BLaER1 treated with 17β-estradiol and CSF1 and Interleukin-3, amounts not matched to agents 10 nM and 100 nM (cell line): ENCODE measurements at regions not wholly inside any gene's neighbourhood (a gene's known extent, or its start where the extent isn't known, plus 50 kb on each side); places are given as distances from the start of the nearest gene placed in this dataset.
"Not testable (repeated sequence)": the region's sequence is repeated elsewhere in the genome, so short reads cannot be mapped to it uniquely, and the experiment has no call there.

ENCODE experiments used
- H3K27ac ChIP-seq, 11 experiments: shearing (Covaris generic); formaldehyde crosslinking; 2 replicates each; pipeline ENCODE4 v1.8.1; 2022
- H3K27me3 ChIP-seq, 11 experiments: shearing (Covaris generic); formaldehyde crosslinking; 2 replicates each; pipeline ENCODE4 v1.8.1; 2022
- H3K36me3 ChIP-seq, 11 experiments: shearing (Covaris generic); formaldehyde crosslinking; 2 replicates each; pipeline ENCODE4 v1.8.1; 2022
- H3K4me1 ChIP-seq, 10 experiments: shearing (Covaris generic); formaldehyde crosslinking; 2 replicates each; pipeline ENCODE4 v1.8.1; 2022
- H3K4me2 ChIP-seq, 11 experiments: shearing (Covaris generic); formaldehyde crosslinking; 2 replicates each; pipeline ENCODE4 v1.8.1; 2022
- H3K4me3 ChIP-seq, 10 experiments: shearing (Covaris generic); formaldehyde crosslinking; 2 replicates each; pipeline ENCODE4 v1.8.1; 2022
- H3K9ac ChIP-seq, 11 experiments: shearing (Covaris generic); formaldehyde crosslinking; 2 replicates each; pipeline ENCODE4 v1.8.1; 2022
- H3K9me3 ChIP-seq, 11 experiments: shearing (Covaris generic); formaldehyde crosslinking; replicated peaks in 1 of 11; 2 replicates each; pipeline ENCODE4 v1.8.1; 2022
- H4K20me1 ChIP-seq, 11 experiments: shearing (Covaris generic); formaldehyde crosslinking; 2 replicates each; pipeline ENCODE4 v1.8.1; 2022
- Cebpa-rat ChIP-seq, 11 experiments: shearing (Covaris generic); IDR thresholded peaks; 2 replicates each; pipeline ENCODE4 v1.8.1; 2022

GRCh38 chr10:125230251-125230650 is 69.9 kb upstream of the CTBP2 start:
- Histone ChIP-seq H3K4me1 (peaks cover 0 to 17% (median 10%) of the 10 kb centered on the region in 10 experiments; a peak in 16 of 20 replicates), H3K27ac (no peak overlapping the region), H4K20me1 (no peaks in the 10 kb centered on the region), H3K4me3 (no peak overlapping the region), H3K4me2 (no peak overlapping the region), H3K36me3 (no peaks in the 10 kb centered on the region), H3K9ac (no peak overlapping the region), H3K9me3 (peaks cover 23 to 33% (median 29%) of the 10 kb centered on the region in 11 experiments), H3K27me3 (no peaks in the 10 kb centered on the region)
- no peak for TF ChIP-seq Cebpa-rat (IDR thresholded peaks at IDR 0.05)

DNA sequence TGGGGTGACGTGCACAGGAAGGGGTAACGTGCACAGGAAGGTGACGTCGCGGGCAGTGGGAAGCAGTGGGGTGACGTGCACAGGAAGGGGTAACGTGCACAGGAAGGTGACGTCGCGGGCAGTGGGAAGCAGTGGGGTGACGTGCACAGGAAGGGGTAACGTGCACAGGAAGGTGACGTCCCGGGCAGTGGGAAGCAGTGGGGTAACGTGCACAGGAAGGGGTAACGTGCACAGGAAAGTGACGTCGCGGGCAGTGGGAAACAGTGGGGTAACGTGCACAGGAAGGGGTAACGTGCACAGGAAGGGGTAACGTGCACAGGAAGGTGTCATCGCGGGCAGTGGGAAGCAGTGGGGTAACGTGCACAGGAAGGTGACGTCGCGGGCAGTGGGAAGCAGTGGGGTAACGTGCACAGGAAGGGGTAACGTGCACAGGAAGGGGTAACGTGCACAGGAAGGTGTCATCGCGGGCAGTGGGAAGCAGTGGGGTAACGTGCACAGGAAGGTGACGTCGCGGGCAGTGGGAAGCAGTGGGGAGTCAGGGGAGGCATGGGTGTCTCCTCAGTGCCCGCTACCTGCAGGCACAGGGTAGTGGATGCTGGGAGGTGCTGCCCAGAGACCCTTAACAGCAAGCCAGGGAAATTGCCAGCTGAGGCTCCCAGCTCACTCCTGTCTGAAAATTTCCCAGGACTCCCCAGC is 68.0 kb upstream of the CTBP2 start:
- not testable (repeated sequence) for H3K27me3 ChIP-seq, H3K4me1 ChIP-seq, H3K36me3 ChIP-seq, H4K20me1 ChIP-seq
- peaks cover 23 to 33% (median 29%) of the 10 kb centered on the region in 11 experiments for H3K9me3 ChIP-seq
- H3K27ac ChIP-seq, result peak overlapping the region in 10 of 11 experiments; percentile 21 to 75 (median 62); a peak in 19 of 22 replicates
- H3K4me3 ChIP-seq, result peak overlapping the region; percentile 36 to 65 (median 56)
- peak overlapping the region in 6 of 11 experiments; percentile 6 to 42 (median 28); a peak in 4 of 22 replicates for H3K9ac ChIP-seq
- H3K4me2 ChIP-seq, result peak overlapping the region; percentile 43 to 74 (median 64)

GRCh38 chr10:125227546-125227945 is 67.2 kb upstream of the CTBP2 start:
- Histone ChIP-seq H3K4me1 (peaks cover 0 to 9% (median 5%) of the 10 kb centered on the region in 10 experiments; a peak in 7 of 20 replicates), H3K27me3 (no peaks in the 10 kb centered on the region), H3K9me3 (peaks cover 23 to 33% (median 29%) of the 10 kb centered on the region in 11 experiments), H3K4me2 (0 out of 22 replicates have a peak overlapping the region, but pooled peaks of 1 of the 11 experiments have one; percentile 11), H3K4me3 (peak overlapping the region in 6 of 10 experiments; percentile 10 to 51 (median 38); a peak in 8 of 20 replicates), H4K20me1 (no peaks in the 10 kb centered on the region), H3K9ac (no peak overlapping the region), H3K27ac (peak overlapping the region in 8 of 11 experiments; percentile 10 to 69 (median 54); a peak in 11 of 22 replicates), H3K36me3 (no peaks in the 10 kb centered on the region)
- no peak for TF ChIP-seq Cebpa-rat (IDR thresholded peaks at IDR 0.05)

- Histone ChIP-seq H3K27me3 (no peaks in the 10 kb centered on the region), H3K9me3 (peaks cover 23 to 33% (median 29%) of the 10 kb centered on the region in 11 experiments), H3K4me1 (peaks cover 0 to 16% (median 6%) of the 10 kb centered on the region in 10 experiments; a peak in 9 of 20 replicates), H3K4me2 (no peak overlapping the region), H3K4me3 (no peak overlapping the region), H3K9ac (no peak overlapping the region), H3K36me3 (no peaks in the 10 kb centered on the region), H3K27ac (peak overlapping the region in 2 of 11 experiments; percentile 56 to 60; a peak in 1 of 22 replicates), H4K20me1 (no peaks in the 10 kb centered on the region)
- TF ChIP-seq Cebpa-rat (IDR thresholded peaks at IDR 0.05), result no peak
Observed at GRCh38 chr10:125226823-125227222, 66.5 kb upstream of the CTBP2 start.

DNA sequence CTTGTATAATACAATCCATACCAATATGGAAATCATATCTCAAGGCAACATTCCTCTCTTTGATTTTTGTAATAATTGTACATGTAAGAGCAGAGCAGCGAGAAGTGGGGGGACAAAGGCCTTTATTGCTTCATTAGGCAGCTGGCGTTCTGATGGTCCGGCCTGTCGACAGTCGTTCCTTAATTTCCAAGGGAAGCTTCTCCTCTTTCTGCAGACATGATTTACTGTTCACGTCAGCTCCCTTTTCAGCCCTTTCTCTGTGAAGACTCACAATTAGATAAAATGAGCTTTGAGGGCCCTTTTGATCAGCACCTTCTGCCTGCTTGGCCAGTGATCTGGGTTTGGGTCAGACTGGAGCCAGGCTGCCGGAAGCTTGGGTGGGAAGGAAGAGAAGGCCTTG is 65.6 kb upstream of the CTBP2 start:
- H3K4me1 ChIP-seq, result peaks cover 0 to 16% (median 6%) of the 10 kb centered on the region in 10 experiments; a peak in 9 of 20 replicates
- no peaks in the 10 kb centered on the region for H3K36me3 ChIP-seq
- H3K4me2 ChIP-seq, result no peak overlapping the region
- no peak for TF ChIP-seq Cebpa-rat (IDR thresholded peaks at IDR 0.05)
- peaks cover 23 to 33% (median 29%) of the 10 kb centered on the region in 11 experiments for H3K9me3 ChIP-seq
- no peak overlapping the region for H3K27ac ChIP-seq
- H3K4me3 ChIP-seq, result no peak overlapping the region
- no peaks in the 10 kb centered on the region for H4K20me1 ChIP-seq
- no peak overlapping the region for H3K9ac ChIP-seq
- H3K27me3 ChIP-seq, result no peaks in the 10 kb centered on the region

DNA sequence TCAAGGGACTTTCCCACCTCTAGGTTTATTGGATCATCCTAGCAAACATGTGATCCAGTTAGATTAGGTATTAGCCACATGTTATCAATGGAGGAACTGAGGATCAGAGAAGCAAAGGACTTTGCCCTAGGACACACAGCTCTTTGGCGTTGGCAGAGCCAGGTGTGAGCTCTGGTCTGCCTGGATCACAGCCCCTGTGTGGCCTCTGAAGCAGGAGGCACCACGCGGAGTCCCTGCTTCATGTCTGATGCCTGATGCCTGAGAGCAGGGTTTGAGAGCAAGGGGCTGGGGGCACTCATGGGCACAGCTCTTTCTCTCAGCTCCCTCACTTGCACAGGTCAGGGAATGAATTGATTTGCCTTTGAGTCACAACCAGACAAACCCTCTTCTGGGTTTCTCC is 64.7 kb upstream of the CTBP2 start:
- H3K27me3 ChIP-seq, result no peaks in the 10 kb centered on the region
- TF ChIP-seq Cebpa-rat (IDR thresholded peaks at IDR 0.05), result no peak
- peaks cover 0 to 16% (median 6%) of the 10 kb centered on the region in 10 experiments; a peak in 9 of 20 replicates for H3K4me1 ChIP-seq
- no peak overlapping the region; a peak in 1 of 22 replicates for H3K9ac ChIP-seq
- H3K4me2 ChIP-seq, result no peak overlapping the region
- H3K4me3 ChIP-seq, result no peak overlapping the region
- no peak overlapping the region for H3K27ac ChIP-seq
- no peaks in the 10 kb centered on the region for H4K20me1 ChIP-seq
- H3K36me3 ChIP-seq, result no peaks in the 10 kb centered on the region
- H3K9me3 ChIP-seq, result peaks cover 22 to 31% (median 27%) of the 10 kb centered on the region in 11 experiments

GRCh38 chr10:125222515-125223308 is 62.3 kb upstream of the CTBP2 start:
- Histone ChIP-seq H3K27me3 (no peaks in the 10 kb centered on the region), H3K4me3 (no peak overlapping the region), H3K9me3 (peaks cover 5 to 11% (median 9%) of the 10 kb centered on the region in 11 experiments), H3K9ac (no peak overlapping the region), H3K36me3 (no peaks in the 10 kb centered on the region), H3K4me1 (peaks cover 0 to 9% (median 2%) of the 10 kb centered on the region in 10 experiments; a peak in 4 of 20 replicates), H4K20me1 (no peaks in the 10 kb centered on the region), H3K27ac (no peak overlapping the region), H3K4me2 (peak overlapping the region in 3 of 11 experiments; percentile 15 to 21 (median 18); a peak in 3 of 22 replicates)
- TF ChIP-seq Cebpa-rat (IDR thresholded peaks at IDR 0.05), result no peak

DNA sequence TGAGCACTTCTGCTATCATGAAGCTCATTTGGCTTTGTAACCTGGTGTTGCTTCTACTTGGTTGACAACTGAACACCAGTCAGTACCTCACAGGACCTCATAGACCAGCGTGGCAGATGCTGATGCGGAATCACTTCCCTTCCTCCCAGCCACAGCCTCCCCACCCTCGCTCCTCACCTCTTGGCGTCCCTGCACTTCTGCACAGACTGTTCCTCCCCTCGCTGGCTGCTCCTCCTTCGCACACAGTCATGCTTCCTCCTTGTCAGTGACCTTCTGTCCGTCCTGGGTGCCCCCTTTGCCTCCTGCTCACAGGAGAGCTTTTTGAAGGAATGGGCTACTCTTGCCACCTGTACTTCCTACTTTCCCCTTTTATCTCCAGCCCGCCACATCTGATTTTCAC is 61.4 kb upstream of the CTBP2 start:
- H3K9me3 ChIP-seq, result peaks cover 0 to 1% (median 0%) of the 10 kb centered on the region in 11 experiments; a peak in 4 of 22 replicates
- TF ChIP-seq Cebpa-rat (IDR thresholded peaks at IDR 0.05), result no peak
- no peak overlapping the region for H3K27ac ChIP-seq

DNA sequence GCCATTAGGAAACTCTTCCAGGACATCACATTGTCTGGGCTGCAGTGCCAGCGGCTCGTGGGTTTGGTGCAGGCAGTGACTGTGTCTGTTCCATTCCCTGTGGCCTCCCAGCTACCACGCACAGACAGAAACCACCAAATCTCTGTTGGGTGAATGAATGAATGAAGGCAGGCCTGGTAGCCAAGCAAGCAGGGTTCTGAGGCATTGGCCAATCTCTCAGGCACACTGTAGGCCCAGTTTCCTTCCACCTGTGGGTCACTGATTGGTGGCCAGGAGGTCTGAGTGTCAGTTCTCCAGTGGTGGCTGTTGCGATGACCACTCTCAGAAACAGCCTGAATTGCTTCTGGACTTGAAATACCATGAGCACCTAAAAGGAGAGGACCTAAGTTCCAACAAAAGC is 59.4 kb upstream of the CTBP2 start:
- H3K9ac ChIP-seq, result no peak overlapping the region
- TF ChIP-seq Cebpa-rat (IDR thresholded peaks at IDR 0.05), result no peak

More for the DNA sequence above, 61.4 kb upstream of the CTBP2 start:
- no peaks in the 10 kb centered on the region for H3K36me3 ChIP-seq
- no peaks in the 10 kb centered on the region for H4K20me1 ChIP-seq
- no peak overlapping the region for H3K4me3 ChIP-seq
- H3K9ac ChIP-seq, result no peak overlapping the region
- H3K27me3 ChIP-seq, result no peaks in the 10 kb centered on the region
- H3K4me1 ChIP-seq, result peaks cover 0 to 9% (median 2%) of the 10 kb centered on the region in 10 experiments; a peak in 4 of 20 replicates
- 0 out of 22 replicates have a peak overlapping the region, but pooled peaks of 3 of the 11 experiments have one; percentile 15 to 21 (median 18) for H3K4me2 ChIP-seq

More for the DNA sequence above, 59.4 kb upstream of the CTBP2 start:
- no peak overlapping the region for H3K27ac ChIP-seq
- H3K4me3 ChIP-seq, result no peak overlapping the region
- H3K4me2 ChIP-seq, result no peak overlapping the region
- H3K9me3 ChIP-seq, result no peaks in the 10 kb centered on the region
- H3K36me3 ChIP-seq, result no peaks in the 10 kb centered on the region
- H4K20me1 ChIP-seq, result no peaks in the 10 kb centered on the region
- H3K27me3 ChIP-seq, result no peaks in the 10 kb centered on the region
- H3K4me1 ChIP-seq, result peaks cover 0 to 9% (median 2%) of the 10 kb centered on the region in 10 experiments; a peak in 4 of 20 replicates
